AG04449 (cell line): ENCODE measurements at regions not wholly inside any gene's neighbourhood (a gene's known extent, or its start where the extent isn't known, plus 50 kb on each side); places are given as distances from the start of the nearest gene placed in this dataset.

ENCODE experiments used
- CTCF ChIA-PET: fragments of 350-600 bp; formaldehyde crosslinking; extraction: SDS; loops from one replicate; lab custom pipeline; 2021; ENCODE audit warnings: antibody characterized with exemption; lab: Yijun Ruan, JAX
- POLR2A ChIA-PET: fragments of 400-600, 350-600 bp; formaldehyde crosslinking; extraction: SDS; loops from one replicate; lab custom pipeline; 2020; ENCODE audit warnings: antibody characterized with exemption, inconsistent platforms; lab: Yijun Ruan, JAX
- DNase-seq: peaks from one replicate; pipeline ENCODE4 v3.0.0-alpha.2; 2010; ENCODE audit warnings: low read depth, low spot score
- H3K4me3 ChIP-seq: 2 replicates; pipeline ENCODE4 v1.5.1; 2011; ENCODE audit warnings: low read depth, mild to moderate bottlenecking, control low read depth, low read length
- CTCF ChIP-seq: IDR thresholded peaks from one replicate; pipeline ENCODE4 v1.5.1; 2011; ENCODE audit warnings: mild to moderate bottlenecking, moderate library complexity, low read length, control low read depth, inconsistent platforms; ENCODE audit not compliant: insufficient read depth; ENCODE audit errors: missing control alignments

DNA sequence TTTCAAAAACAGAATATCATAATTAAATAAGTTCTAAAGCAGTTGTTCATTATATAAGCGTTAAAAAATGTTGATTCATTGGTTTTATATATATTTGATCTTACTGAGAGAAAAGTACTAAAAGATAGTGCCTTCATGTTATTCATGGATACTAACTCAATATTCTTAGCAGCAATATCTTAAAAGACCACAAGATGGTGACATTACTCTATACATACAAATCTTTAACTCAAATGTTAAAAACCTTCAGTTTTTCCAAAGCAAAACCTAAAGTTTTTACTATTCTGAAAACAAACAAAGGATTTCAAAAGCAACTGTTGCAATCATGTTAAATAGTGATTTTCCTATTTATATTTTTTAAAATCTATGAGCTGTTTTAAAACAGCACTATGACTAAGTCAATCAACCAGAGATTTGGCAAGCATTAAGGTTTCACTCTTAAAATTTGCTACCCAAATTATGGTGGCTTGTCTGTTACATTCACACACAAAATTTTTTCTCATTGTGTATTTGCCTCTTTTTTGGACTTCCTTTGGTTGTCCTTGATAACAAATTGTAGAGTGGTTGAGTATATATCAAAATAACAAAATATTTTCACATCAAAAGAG, 50.1 kb upstream of the RERGL start:
- TF ChIP-seq CTCF, result no peak
- POLR2A ChIA-PET, result no interaction called here
- H3K4me3 ChIP-seq, result no peak overlapping the region
- DNase-seq, result no peak
- CTCF ChIA-PET, result interaction anchor here (0.7 to 4.0 kb wide), 11 partner anchors 9 to 1043 kb away, joined by 3 to 38 read pairs (median 4); no protein-coding TSS in a partner anchor
